Erythroblast (primary cell): ENCODE measurements at regions not wholly inside any gene's neighbourhood (a gene's known extent, or its start where the extent isn't known, plus 50 kb on each side); places are given as distances from the start of the nearest gene placed in this dataset.

ENCODE experiments used
- GATA1 ChIP-seq: IDR thresholded peaks from 2 replicates; pipeline ENCODE4 v1.6.1; 2011; ENCODE audit warnings: low read depth, mild to moderate bottlenecking, control low read depth, low read length, moderate library complexity
- POLR2A ChIP-seq: IDR thresholded peaks from 2 replicates; pipeline ENCODE4 v1.6.1; 2011; ENCODE audit warnings: mild to moderate bottlenecking, low read length

GRCh38 chr7:46682836-46683624 is 762.0 kb upstream of the IGFBP3 start:
- TF ChIP-seq POLR2A (no peak), GATA1 (no peak)
